Muscle of arm (tissue), 1 donor: ENCODE measurements at regions not wholly inside any gene's neighbourhood (a gene's known extent, or its start where the extent isn't known, plus 50 kb on each side); places are given as distances from the start of the nearest gene placed in this dataset.

Source experiments
- DNase-seq: peaks from one replicate; pipeline ENCODE4 v3.0.0-alpha.2; 2013

DNA sequence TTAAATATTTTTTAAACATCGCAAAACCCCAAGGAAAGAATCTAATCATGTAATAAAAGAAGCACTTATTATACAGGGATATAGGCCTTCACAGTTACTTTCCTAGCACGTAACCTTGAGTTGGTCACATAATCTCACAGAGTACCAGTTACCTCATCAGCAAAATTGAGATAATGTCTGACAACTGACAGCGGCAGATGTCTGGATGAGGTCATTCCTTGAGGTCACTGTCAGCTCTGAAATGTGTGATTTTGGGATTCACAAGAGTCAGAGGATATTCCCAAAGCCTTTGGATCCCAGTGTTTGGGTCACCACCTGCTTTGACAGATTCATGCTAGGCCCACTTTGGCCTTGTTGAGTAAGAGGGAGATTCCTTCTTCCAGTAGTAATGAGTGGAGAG, 151.4 kb upstream of the SEMA6D start:
- no peak for DNase-seq

DNA sequence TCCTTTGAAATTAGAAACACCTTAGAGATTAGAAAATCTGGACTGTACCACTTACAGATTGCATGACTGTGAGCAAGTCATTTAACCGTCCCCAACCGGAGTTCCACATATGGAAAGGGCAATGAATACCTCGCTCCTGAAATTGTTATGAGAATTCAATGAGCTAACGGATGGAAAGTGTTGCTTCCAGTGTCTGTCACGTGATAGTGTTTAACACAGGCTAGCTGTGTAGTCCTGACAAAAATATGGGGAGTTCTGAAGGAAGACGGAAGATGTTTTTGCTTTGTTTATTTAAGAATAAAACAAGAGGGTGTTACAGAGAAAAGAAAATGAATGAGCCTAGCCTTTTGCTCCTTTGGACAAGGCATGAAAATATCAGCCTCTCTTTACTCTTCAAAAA, 150.7 kb upstream of the SEMA6D start:
- DNase-seq = no peak

DNA sequence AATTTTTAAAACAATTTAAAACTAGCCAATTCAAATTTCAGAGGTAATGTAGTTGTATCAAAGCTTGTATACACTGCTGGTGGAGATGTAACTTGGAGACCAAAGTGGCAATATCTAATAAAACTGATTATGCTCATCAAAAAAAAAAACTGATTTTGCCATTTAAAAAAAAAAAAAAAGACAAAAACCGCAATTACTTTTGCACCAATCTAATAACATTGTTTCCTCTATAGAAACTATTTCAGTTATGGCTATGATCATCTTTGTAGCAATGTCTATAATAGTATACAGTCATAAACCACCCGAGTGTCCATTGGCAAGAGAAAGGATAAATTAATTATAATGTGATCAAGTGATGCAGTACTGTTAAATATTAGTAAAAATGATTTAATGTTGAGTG, 149.3 kb upstream of the SEMA6D start:
- no peak for DNase-seq

DNA sequence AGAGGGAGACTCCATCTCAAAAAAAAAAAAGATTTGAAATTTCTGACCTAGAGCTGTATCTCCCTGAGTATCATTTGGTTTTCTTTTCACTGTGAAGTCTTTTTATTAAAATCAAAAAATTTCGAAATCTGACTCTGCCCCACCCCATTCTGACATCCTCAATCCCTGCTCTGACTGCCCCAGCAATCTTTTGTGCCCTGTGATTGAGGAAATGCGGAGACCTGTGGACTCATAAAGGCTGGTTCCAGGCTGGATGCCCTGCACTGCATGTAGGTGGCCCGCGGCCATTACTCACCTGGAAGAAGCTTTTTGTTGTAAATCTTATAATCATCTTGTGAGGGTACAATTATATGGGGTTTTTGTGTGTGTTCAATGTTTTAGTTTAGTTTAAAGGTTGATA, 147.3 kb upstream of the SEMA6D start:
- no peak for DNase-seq

DNA sequence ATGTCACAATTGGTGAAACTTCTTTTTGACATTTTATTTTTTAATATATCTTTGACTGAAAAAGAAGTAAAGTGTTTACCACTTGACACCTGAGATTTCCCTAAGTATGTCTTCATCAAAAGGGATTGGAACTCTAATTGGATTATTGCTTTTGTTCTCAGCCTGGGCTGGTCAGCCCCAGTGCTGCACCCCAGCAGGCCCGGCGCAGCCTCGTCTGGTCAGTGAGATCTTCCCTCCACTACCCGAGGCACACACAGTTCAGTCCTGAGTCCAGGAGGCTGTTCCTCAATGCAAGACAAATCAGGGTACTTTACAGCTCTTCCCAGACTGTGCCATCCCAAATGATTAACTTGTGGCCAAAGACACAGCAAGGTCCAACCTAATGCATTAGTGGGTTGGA, 146.9 kb upstream of the SEMA6D start:
- DNase-seq = no peak

DNA sequence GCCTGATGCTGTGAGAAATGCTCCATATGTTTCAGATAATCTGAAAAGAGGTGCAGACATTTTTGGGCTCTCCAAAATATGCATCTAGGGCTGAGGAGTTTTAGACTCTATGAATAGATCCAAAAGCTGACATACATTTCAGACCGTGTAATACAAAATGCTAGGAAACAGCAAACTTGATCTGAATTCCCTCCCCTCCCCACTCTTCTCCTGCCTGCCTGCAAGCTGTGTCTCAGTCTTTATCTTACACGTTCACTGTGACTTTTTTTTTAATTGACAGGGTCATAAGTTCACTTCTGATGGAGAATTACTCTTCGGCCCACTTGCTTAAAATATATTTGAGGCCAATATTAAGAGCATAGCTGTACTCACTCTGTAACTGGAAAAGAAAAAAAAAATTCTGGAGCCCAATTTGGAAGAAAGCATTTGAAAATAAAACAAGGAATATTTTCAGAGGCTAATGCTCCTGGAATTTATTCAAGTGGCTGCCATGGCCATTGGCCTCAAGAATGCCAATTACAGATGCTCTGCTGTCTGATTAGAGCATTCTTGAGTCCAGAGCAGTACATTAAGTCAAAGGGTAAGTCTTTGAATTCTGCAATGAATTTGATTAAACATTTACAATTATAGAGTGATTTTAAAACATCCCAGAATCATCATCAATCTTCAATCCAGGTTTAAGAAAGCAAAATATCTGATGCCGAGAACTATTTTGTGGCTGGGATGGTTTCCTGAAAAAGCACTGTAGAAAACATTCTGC, 146.2 kb upstream of the SEMA6D start:
- DNase-seq = no peak

DNA sequence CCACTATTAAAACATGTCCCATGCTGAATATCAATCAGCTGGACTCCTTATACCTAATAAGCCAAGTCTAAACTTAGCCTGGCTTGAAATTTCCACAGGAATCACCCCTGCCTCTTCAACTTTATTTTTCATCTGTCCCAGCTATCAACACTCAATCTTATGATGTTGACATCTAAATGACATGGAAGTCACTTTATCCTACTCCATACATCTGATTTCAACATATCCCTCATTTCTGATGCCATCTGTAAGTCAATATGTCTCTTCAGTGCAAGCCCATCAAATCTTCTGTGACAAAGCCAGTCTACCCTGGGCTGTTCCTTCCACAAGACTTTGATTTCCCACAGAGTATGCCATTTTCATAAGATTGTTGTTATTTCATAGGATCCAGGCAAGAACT, 143.6 kb upstream of the SEMA6D start:
- no peak for DNase-seq

DNA sequence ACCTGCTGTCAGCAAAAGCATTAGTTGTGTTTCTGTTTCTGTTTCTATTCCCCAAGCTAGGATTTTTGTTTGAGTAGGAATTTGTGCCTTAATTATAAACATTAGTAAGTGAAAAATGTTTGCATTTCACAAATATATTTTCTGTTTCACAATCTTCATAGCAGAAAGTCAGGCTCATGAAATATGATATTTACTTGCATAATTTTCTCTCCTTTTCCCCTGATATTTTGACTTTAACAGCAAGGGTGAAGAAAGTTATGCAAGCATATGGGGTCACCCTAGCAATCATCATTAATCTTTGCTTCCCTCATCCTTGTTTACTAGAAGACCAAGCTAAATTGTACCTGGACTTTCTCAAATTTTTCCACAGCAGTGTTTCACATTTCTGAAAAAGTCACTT, 140.3 kb upstream of the SEMA6D start:
- no peak for DNase-seq

DNA sequence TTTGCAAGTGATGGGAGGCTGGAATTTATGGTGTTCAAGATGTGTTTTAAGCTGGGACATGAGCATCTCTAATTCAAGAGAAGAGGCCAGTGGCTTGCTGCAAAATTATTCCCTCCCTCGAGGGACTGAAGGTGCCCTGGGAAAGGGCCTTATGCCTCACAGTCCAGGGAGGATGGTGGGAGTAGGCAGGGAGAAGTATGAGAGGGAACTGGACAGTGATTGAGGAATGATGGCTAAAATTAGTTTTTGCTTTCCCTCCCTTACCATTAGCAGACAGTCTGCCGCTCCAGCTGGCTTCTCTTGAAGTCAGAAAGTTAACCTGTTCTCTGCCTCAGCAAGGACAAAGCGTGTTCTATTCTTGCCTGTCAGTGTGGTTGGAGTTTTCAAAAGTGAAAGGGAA, 139.8 kb upstream of the SEMA6D start:
- DNase-seq = no peak

DNA sequence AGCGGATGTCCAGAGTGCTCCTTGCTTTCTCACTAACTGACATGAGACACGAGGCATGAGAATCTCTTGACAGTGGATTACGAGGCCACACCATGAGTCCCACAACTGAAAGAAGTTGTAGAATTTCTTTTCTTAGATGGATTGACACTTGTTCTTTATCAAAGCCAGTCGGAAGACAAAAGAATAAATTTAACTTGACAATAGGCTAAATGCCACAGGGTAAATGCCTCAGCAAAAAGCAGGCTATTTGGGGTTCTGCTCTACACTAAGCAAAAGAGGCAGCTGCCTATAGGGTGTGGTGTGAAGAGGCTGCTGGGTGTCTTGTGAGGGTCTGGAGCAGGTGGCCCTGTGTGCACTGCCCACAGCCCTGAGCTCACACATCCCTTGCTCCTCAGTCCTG, 135.1 kb upstream of the SEMA6D start:
- no peak for DNase-seq

DNA sequence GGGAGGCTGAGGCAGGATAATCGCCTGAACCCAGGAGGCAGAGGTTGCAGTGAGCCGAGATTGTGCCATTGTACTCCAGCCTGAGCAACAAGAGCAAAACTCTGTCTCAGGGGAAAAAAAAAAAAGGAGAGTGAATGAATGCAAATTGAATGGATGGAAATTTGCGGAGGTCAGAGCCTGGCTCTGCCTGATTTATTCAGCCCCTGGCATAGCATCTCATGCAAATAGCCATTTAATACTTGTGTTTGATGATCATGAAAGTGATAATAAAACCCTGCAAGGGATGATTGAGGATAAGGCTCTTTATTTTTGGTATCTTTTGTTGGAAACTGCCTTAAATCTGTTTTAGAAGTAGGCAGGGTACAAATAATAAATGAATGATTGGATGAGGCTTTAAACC, 133.0 kb upstream of the SEMA6D start:
- DNase-seq = no peak

DNA sequence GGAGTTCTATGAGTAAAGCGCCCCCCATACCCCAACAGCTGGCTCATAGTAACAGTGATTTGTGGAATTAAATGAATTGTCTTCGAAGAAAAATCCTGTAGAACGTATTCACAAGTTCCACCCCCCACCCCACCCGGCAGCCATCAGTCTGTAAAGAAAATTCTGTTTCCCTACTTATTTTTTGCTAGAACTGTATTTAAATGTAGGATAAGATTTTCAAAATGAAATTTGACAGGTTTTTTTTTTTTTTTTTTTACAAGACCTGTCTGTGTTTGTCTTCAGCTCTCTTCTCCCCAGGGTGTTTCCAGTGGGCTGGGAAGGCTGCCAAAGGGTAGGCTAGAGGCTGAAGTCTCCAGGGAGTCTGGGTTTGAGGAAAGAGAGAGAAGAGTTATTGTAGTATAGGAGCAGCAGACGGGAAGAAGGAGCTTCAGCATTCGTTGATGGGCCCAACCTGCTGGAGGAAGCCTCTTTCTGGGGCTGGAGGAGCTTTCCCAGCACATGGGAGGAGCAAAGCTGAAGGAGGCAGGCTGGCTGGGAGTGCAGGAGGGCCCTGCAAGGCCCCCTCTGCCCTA, 130.6 kb upstream of the SEMA6D start:
- no peak for DNase-seq

DNA sequence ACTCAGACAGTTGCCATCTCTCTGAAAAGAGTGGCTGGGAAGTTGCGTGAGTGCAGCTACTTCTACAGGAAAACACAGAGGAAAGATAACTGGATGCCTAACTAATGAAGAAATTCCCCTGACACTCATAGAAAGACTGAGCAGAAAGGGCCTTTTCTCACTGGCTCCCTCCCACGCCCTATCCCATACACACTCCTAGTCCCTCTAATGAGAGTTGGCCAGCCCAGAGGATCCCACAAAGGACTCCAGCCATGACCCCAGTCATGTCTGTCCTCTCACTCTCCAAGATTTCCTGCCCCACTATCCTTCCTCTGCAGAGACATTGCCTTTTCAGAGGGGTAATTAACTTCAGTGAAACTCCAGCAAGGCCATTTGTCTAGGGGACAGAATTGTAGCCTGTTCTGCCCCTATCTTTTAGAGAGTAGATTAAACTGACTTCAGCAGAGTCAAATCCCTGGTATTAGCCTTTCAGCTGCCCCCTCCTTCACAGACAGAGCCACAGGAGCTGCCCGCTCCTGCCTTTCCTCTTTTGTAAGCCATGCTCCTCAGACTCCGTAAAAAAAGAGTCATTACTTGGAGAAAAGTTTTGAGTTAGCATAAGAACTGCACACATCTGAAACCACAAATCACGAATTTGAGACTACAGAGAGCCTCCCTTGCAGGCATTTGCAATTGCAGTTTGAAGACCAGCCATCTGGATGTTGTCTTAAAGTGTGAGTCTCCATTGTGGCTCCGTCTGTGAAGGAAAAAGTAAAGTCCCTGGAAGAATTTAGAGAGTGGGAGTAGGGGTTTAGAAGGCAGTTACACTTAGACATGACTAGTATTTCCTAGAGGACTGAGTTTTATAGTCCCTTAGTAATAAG, 129.1 kb upstream of the SEMA6D start:
- no peak for DNase-seq

DNA sequence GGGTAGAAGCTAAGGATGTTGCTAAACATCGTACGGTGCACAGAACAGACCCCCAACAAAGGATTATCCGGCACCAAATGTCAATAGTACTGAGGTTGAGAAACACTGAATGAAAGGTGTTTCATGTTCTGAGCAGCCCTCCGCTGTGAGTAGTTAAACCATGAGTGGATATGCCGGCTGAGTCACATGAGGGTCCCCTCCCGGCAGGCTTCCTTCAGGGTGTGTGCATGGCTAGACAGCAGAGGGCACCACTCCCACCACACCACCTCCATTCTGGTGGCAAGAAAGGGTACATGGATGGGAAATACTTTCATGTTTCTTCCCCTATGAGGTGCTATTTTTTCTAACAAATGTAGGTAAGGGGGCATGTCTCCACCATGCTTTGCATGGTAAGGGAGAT, 128.3 kb upstream of the SEMA6D start:
- DNase-seq = no peak

DNA sequence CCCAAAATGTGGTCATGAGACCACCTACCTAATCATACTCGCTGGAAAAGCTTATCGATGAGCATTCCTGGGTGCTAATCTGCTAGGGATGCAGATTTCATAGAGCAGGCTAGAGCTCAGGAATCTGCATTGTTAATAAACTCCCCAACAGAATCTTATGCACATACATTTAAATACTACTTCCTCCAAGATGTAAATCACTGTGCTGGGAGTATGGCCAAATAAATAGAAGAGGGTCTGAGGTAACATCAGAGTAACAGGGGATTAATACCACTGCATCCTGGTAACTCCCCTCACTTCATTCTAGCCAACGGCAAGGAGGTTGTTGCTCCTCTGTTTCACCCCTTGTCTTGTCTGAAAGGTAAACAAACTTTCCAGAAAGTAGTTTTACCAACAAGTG, 118.3 kb upstream of the SEMA6D start:
- DNase-seq = no peak

DNA sequence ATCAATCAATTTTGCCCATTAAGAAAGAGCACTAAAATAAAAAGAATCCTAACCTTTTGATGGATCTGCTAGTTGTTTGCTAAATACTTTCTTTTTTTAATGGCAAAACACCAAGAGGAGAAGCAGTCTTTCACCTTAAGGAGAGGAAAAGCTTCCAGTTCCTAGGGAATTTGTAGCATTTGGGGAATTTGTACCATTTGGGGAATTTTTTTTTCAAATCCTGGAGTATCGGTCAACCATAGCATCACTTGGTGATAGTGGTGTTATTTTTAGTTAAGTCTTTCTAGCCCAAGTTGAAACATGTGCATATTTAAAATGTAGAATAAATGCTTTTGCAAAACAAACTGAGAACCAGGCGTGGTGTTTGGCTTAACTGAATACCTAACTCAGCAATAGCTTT, 117.5 kb upstream of the SEMA6D start:
- DNase-seq = no peak

DNA sequence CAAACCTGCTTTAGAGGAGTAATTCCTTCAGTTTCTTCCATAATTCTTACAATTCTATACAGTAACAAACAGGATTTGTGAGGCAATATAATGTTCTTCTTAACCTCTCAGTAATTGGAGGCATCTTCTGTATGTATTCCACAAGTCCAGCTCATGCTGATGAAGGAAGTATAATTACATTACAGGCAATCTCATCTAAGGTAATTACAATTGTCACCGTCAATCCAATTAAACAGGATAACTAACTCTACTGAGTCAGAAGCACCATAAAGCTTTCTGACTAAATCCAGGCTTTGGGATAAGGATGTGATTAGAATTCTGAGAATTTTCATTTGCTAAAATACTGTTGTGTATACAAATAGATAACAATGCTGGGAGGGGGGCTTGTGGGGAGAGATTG, 115.2 kb upstream of the SEMA6D start:
- no peak for DNase-seq

DNA sequence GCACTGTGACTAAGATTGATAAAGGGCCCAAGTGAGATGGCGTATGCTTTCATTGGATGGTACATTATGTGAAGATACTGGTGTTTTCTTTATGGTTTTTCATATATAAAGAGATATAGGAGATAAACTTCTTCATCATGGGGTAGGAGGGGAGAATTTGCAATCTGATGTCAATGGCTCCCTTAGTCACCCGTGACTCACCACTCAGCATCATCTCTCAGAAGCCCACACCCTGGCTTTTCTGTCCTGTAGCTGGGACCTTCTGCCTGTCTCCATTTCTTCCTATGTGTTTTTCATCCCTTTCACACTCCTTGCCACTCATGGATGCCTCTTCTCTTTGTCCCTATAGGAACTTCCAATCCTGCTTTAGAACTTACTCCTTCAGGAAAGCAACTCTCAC, 114.3 kb upstream of the SEMA6D start:
- no peak for DNase-seq

DNA sequence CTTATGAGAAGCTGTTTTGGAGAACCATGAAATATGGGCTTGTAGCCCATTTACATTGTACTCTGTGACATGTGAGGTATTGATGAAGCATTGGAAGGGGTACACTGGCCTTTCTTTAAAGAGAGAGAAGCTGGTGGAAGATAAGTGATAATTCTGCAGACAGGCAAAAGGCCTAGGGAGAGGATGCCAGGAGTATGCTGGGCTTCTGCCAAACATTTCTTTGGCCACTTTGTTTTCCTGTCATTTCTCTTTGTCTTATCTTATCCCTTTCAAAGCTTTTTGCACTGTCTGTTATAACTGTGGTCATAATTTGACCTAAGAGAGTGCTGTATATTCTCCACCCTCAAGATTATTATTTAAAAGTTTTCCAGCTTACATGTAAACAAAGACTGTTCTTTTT, 109.6 kb upstream of the SEMA6D start:
- DNase-seq = no peak

DNA sequence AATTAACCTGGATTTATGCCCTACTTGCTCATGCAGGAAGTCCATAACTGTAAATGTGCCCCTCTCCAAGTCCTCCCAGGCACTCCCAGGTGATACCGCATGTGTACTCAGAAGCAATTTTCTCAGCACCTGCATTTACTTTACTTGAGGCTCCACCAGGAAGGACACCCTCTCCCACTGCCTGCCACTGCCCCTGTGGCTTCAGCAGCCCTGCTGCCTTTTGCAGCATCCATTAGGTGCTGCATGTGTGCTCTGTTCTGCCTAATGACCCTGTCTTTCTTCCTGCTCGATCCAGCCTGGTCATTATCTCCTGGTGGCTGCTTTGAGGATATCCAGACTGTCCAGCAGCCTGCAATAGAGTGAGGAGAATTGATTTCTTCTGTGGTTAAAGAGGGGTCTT, 107.6 kb upstream of the SEMA6D start:
- DNase-seq = no peak

DNA sequence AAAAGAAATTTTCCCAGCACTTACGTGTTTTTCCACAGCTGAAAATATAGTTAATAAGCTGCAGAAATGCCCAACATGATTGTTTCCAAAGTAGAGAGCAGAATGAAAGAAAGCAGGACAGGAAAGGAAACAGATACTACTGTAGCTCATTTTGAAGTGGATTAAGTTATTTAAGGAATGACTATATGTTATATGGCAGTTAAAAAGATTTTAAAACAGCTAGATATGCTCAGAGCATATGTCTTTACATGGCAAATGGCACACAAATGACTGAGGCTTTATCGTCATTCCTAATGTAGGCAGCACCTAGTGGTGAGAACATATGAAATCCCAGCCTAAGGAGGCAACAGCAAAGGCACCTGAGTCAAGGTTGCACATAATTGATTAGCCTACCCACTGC, 106.6 kb upstream of the SEMA6D start:
- DNase-seq = no peak

DNA sequence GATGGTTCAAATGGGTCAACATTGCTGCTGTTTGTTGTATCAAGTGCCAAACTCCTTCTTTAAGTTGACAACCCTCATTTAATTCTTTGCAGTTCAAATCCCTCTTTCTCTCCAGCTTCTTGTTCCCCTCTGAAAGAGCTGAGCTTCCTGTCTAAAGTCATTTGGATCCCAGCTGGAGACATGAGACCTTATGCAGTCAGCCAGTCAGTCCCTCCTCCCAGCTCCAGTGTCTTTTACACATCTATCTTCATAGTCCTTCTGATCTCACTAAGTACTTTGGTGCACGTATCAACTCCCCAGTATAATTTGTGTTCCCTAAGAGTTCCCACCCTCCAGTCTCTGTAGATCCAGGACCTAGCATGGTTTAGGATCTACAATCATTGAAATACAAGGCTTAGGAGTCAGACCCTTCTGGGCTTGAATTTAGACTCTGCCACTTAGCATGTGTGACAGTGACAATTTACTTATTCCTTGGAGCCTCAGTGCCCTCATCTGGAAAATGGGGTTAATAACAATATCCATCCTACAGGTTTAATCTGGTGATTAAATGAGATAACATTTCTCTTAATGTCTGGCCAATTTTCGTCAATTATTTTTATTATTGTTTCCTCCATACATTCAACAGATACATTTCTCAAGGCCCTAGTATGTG, 102.8 kb upstream of the SEMA6D start:
- no peak for DNase-seq

DNA sequence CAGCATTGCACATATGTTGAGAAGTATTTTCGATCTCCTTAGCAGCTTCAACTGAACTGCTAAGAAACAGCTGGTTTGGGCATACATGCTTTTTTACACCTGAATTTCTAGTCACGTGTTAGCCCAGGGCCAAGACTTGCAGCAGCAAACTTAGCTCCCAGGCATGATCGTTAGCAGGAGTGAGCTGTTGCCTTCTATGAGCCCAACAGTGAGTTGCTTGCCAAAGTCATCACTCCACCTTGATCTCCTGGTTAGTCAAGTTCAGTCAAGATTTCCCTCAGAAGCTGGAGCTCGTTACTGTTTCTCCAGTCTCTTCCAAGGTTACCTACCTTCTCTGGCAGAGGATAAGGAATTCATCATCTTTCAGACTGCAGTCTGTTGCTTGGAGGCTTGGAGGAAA, 100.4 kb upstream of the SEMA6D start:
- DNase-seq = no peak
